VCaP (cell line): ENCODE measurements at regions not wholly inside any gene's neighbourhood (a gene's known extent, or its start where the extent isn't known, plus 50 kb on each side); places are given as distances from the start of the nearest gene placed in this dataset.

ENCODE experiments used
- H3K27ac ChIP-seq: fragments of 450-650 bp; 2 replicates; pipeline ENCODE4 v1.5.1; 2017
- TF ChIP-seq, protein P1 (sequence below): fragments of 450-650 bp; conservative IDR thresholded peaks from 2 replicates; pipeline ENCODE4 v1.5.1; 2017; ENCODE audit warnings: mild to moderate bottlenecking, moderate library complexity

GRCh38 chr11:90847268-90847886 is 624.5 kb upstream of the CHORDC1 start:
- no peak overlapping the region for H3K27ac ChIP-seq
- TF ChIP-seq, protein P1, sequence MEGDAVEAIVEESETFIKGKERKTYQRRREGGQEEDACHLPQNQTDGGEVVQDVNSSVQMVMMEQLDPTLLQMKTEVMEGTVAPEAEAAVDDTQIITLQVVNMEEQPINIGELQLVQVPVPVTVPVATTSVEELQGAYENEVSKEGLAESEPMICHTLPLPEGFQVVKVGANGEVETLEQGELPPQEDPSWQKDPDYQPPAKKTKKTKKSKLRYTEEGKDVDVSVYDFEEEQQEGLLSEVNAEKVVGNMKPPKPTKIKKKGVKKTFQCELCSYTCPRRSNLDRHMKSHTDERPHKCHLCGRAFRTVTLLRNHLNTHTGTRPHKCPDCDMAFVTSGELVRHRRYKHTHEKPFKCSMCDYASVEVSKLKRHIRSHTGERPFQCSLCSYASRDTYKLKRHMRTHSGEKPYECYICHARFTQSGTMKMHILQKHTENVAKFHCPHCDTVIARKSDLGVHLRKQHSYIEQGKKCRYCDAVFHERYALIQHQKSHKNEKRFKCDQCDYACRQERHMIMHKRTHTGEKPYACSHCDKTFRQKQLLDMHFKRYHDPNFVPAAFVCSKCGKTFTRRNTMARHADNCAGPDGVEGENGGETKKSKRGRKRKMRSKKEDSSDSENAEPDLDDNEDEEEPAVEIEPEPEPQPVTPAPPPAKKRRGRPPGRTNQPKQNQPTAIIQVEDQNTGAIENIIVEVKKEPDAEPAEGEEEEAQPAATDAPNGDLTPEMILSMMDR, result no peak

GRCh38 chr11:90846628-90847027 is 623.8 kb upstream of the CHORDC1 start:
- H3K27ac ChIP-seq, result no peak overlapping the region
- TF ChIP-seq, protein P1, result no peak

DNA sequence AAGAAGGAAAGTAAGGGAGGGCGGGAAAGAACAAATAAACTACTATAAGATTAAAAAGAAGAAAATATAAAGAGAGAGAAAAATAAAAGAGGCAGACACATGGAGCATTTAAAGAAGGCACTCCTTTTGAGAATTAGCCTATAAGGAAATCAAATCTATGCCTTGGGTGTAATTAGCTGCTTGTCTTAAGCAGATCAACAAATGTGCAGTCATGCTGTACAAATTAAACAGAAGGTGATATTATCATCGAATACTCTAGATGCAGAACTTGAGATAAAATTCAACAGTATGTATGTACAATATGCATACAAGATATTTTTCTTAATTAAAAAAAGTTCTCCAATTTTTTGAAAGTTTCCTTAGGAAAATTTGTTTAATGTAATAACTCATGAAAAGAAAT is 623.0 kb upstream of the CHORDC1 start:
- TF ChIP-seq, protein P1, result no peak
- no peak overlapping the region for H3K27ac ChIP-seq

- H3K27ac ChIP-seq, result no peak overlapping the region
- TF ChIP-seq, protein P1, result no peak
These were observed 622.3 kb upstream of the CHORDC1 start for GRCh38 chr11:90845126-90845525.

DNA sequence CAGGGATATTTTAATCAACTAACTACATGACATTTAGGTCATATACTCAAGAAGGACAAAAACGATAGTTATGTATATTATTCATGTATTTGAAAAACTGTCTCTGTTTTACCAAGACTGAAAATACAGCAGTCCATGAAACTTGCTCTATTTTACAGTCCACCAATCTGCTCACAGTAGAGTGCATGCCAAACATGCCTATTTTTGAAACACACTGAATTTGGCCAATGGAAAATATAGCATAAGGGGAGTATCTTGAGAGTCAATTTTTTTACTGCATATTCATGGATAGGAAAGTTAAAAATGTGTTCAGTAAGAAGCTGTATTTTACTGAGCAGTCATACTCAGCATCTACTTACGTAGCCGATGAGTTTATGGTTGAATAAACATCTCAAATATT is 621.2 kb upstream of the CHORDC1 start:
- TF ChIP-seq, protein P1, result no peak

DNA sequence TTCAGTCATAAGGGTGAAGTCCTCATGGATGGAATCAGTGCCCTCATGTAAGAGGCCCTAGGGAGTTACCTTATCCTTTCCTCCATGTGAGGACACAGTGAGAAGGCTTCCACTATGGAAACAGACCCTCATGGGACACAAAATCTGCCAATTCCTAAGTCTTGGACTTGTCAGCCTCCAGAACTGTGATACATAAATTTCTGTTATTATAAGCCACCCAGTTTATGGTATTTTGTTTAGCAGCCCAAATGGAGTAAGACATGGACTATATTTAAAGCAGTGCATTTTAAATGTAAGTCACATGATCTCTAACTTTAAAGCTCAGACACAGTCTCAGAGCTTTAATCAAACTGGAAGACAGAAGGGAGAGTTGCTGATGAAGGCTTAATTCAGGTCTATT is 619.8 kb upstream of the CHORDC1 start:
- H3K27ac ChIP-seq, result no peak overlapping the region
- TF ChIP-seq, protein P1, result no peak

More for the DNA sequence above, 621.2 kb upstream of the CHORDC1 start:
- H3K27ac ChIP-seq, result no peak overlapping the region

DNA sequence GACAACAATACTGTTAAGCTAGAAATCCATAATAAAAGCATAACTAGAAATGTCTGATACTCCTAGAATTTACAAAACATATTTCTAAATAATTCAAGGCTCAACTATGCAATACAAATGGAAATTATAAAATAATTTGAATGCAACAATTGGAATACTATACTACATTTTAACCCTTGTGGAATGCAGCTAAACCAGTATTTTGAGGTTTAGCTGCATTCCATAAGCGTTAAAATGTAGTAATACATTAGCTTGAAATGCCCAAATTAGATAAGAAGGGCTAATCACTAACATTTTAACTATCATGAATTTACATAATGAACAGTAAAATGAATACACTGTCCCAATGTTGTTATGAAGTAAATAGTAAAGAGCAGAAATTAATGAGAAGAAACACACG is 617.2 kb upstream of the CHORDC1 start:
- H3K27ac ChIP-seq, result no peak overlapping the region
- TF ChIP-seq, protein P1, result no peak
